HTR-8/SVneo (cell line): ENCODE measurements at regions not wholly inside any gene's neighbourhood (a gene's known extent, or its start where the extent isn't known, plus 50 kb on each side); places are given as distances from the start of the nearest gene placed in this dataset.

Source experiments
- DNase-seq: peaks from one replicate; pipeline ENCODE4 v3.0.0; 2011; ENCODE audit warnings: low spot score, mixed read lengths; ENCODE audit not compliant: insufficient read length
- FAIRE-seq: peaks from 2 replicates; lab custom pipeline; 2011; peaks lifted over from hg19 to GRCh38; lab: Jason Lieb, UNC

DNA sequence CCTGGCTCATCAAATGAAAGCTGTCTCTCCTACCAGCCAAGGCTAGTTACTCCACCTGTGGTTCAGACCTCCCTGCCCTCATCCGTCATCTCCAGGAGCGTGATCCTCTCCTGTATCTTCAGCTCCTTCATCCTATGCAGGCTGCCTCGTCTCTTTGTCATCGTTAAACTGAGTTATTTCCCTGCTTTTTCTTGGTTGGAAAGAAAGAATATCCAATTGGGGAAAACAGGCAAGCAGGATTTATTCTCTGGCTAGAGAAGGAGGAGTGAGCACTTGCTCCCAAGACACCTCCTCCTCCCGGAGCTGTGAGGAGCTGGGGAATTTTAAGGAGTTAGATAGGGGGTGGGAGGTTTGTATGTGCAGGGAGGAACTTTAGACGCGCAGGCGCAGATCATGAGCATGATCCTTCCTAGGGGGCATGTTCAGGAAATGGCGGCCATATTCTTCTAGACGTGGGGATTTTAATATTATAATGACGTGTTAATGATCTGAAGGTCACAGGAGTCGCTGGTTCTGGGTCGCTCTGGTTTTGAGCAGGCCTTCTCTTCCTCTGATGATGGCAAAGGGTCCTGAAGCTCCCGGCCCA is 156.4 kb upstream of the KL start:
- no peak for FAIRE-seq
- no peak for DNase-seq

DNA sequence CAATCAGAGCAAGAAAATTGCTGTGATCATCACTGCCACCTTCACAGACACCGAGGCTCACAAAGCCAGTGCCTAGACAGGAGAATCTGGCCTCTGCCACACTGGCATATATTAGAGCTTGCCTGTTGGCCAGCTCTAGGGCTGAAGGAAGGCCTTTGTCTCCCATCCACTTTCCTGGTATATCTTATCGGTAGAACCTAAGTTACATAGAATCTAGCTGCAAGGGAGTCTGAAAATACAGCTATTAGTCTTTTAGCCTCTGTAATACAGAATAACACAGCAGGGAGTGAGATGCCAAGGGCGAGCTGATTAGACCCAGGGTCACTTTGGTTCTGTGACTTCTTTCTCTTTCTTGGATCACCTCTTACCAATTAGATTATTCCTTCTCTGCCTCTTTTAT is 154.9 kb upstream of the KL start:
- DNase-seq, result no peak
- FAIRE-seq, result no peak

DNA sequence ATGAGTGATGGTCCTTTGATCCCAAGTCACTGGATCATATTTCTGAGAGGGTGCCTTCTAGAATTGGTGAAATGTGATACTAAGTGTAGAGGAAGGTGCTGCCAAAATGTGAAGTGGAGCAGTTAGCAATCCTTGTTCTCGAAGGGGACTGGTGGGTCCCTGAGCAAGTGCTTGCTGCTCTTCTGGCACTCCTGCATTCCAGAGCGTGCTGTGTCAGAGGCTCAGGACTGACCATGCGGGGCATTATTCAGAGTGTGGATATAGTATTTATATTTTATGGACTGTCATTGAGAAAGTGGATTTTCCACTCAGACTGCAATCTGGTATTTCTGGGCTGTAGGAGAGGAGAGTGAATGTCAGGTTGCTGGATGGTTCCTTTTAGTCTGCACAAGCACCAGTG is 152.6 kb upstream of the KL start:
- FAIRE-seq (no peak), DNase-seq (no peak)

GRCh38 chr13:32866921-32867320 is 149.3 kb upstream of the KL start:
- no peak for FAIRE-seq
- no peak for DNase-seq

DNA sequence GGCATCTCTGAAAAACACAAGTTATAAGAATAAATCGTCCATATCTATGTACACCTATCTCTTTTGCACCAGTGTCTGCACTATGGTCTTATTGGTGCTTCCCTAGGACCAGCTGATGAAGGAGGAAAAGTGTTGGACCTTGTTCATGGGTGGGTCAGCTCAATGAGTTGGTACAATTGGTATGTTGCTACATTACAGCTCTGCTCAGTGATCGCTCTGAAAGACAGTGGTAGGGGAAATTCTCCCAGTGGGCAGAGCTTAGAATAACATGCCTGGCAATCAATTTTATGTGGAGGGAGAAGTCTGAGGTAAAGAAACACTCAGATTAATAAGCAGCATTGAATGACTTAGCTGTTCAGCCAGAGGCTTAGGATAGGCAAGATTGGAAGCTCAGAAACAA is 138.7 kb upstream of the KL start:
- FAIRE-seq, result no peak
- DNase-seq, result no peak

DNA sequence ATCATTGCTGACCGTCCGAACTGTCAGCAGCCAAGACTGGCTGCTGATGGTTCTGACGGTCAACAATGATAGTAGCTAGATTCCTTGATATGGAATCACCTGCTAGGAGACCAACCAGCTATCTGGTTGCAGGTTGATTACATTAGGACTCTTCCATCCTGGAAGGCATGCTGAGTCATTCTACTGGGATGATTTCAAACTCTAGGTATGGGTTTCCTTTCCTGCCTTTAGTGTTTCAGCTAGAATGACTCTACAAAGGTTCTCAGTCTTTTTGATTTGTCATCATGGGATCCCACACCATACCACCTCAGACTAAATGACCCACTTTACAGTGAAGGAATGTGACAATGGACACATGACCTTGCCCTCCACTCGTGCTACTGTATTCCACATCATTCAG is 138.1 kb upstream of the KL start:
- DNase-seq (no peak), FAIRE-seq (no peak)

DNA sequence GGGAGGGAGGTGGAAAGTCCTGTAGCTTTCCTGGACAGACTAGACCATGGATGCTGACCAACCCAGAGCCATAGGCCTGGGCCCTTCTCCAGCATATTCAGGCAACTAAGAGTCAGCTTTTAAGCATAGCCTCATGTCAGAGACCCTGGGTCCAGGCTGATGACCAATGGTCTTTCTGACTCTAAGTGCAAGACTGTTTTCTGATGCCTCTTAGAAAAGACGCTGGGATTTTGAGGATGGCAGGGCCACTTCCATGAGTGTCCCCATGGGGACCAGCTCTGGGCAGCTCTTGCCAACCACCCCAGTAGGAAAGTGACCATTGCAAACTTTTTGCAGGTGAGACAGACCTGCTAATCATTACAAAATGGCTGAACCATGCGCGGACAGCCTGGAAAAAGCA is 135.6 kb upstream of the KL start:
- no peak for FAIRE-seq

DNA sequence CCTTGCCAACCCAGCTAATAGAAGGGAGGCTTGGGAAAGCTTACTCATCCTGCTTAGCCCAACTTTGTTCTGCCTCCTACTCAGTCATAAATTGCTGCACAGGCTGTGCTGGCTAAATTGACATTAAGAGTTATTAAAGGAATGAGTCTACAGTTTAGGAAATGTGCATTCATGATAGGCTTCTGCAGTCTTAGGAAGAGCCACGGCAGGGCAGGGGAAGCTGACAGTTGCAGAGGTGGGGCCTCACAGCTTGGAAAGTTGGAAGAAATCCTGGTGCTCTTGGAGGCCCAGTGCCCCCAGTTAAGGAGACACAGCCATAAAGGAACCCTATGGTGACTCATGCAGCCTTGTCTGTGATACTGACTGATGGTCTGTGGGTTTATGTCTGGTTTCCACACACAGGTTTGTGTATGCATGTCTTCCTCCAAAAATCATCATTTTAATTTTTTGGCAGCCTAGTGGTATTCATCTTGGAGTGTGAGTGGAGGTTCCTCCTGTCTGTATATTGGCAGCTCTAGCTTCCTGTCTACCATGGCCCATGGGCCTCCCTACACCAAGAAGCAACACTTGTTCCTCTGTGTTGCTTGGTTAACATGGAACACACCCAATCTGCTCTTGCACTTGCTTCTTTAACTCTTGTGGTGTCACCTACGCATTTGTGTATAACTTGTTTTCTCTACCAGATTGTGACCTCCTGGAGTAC is 135.0 kb upstream of the KL start:
- no peak for DNase-seq

More for the DNA sequence above, 135.6 kb upstream of the KL start:
- no peak for DNase-seq

DNA sequence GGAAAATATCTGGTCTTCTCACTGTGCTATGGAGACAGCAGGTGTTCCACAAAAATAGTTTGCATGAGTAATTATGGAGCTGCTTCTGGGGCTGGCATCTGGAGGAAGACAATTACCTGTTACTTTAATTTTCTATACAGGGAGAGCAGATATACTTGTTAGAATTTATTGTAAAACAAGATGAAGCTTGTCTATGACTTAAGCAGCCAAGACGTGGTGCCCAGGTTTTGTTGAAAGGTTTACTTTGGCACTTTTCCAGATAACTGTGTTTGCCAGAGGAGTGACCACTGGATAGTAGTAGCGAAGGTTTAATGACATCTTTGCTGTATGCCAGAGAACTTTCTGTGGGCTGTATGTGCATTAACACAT is 134.5 kb upstream of the KL start:
- DNase-seq (no peak), FAIRE-seq (no peak)

More for the DNA sequence above, 135.0 kb upstream of the KL start:
- FAIRE-seq, result no peak

DNA sequence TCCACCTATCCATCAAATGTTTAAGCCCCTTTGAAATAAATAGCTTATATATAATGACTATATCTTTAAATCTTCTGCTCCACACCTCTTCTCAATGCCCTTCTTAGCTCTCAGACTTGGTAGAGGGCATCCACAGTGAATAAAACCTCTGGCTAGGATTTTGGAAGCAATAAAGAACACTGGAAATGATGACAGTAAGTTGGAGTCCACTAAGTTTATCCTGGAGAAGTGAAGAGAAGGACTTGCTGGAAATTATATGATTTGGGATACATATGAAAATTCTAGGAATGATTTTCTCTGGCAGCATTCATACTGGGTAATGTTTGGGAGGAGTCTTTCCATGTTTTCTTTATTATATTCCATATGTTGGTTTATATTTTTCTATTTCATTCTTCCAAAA is 133.5 kb upstream of the KL start:
- FAIRE-seq, result no peak
- no peak for DNase-seq

DNA sequence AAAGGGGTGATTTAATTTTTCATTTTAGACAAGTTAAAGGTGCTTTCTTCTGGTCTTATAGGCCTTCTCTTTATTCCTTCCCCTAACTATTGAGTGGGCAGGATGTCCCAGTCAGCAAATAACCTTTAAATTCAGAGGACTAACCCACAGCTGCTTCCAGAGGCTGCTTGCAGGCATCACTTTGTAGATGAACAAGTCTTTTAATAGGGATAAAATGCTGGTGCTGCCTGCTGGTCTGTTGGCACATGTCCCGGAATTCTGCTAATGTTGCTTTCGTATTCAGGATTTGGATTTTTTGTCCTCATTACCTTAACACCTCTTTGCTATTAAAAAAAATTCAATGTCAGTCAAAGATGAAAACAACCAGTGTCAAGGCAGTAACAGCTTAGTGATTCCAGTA is 132.7 kb upstream of the KL start:
- DNase-seq (no peak), FAIRE-seq (no peak)

GRCh38 chr13:32887617-32888016 is 128.6 kb upstream of the KL start:
- FAIRE-seq (no peak), DNase-seq (no peak)

- FAIRE-seq, result no peak
- DNase-seq, result no peak
Observed at GRCh38 chr13:32889986-32890565, 126.1 kb upstream of the KL start.

DNA sequence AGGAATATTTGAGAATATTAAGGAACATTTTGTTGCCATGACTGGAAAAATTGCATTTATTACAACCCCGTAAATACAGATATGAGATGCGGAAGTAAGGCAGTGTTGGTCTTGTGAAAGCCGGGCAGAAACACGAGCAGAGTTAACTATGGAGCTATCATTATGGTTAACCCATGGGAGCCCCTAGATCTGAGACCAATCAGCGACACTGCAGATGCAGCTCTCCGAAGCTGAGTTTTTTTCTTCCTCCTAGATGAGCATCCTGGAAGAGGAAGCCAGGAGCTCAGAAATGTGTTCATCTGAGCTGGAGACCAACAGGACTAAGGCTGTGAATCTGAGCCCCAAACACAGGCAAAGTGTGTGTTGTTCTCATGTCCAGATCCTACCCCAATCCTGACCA is 123.0 kb upstream of the KL start:
- FAIRE-seq, result no peak
- no peak for DNase-seq

DNA sequence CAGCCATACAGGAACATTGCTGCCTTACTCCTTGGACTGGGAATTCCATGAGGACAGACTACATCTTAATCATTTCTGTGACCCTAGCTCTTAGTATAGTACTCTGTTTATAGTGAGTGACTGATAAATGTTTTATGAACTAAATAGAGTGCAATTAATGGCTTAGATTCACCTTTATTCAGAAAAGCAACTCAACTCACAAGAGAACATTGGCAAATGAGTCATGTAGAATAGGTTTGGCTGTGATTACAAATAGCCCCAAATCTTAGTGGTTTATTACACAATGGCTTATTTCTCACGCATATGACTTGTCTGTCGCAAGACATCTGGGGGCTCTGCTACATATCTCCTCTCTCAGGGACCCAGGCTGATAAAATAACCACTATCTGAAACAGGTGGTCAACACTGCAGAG is 121.6 kb upstream of the KL start:
- no peak for DNase-seq

DNA sequence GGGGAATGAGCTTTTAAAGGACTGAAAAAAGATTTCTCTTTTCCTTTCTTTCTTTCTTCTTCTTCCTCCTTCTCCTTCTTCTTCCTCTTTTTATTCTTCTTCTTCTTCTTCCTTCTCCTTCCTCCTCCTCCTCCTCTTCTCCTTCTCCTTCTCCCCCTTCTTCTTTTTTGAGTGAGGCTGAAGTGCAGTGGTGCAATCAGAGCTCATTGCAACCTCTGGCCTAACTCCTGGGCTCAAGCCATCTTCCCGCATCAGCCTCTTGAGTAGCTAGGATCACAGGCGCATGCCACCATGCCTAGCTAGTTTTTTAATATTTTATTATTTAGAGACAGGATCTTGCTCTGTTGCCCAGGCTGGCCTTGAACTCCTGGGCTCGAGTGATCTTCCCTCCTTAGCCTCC is 120.9 kb upstream of the KL start:
- DNase-seq, result no peak
- FAIRE-seq, result no peak

More for the DNA sequence above, 121.6 kb upstream of the KL start:
- FAIRE-seq, result no peak

DNA sequence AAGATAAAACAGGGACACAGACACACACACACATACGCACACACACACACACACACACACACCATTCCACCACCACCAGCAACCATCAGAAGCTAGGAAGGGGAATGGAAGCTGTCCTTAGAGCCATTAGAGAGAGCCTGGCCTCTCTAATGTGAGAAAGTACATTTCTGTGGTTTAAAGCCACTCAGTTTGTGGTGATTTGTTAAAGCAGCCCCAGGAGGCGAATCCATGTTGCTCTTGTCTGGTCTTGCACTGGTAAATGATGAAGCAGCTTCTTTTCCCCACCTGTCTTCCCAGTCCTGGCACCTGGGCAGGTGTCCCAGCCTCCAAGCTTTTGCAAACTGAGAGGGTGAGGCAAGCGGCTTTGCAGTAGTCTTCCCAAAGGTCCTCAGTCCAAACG is 118.9 kb upstream of the KL start:
- no peak for FAIRE-seq

DNA sequence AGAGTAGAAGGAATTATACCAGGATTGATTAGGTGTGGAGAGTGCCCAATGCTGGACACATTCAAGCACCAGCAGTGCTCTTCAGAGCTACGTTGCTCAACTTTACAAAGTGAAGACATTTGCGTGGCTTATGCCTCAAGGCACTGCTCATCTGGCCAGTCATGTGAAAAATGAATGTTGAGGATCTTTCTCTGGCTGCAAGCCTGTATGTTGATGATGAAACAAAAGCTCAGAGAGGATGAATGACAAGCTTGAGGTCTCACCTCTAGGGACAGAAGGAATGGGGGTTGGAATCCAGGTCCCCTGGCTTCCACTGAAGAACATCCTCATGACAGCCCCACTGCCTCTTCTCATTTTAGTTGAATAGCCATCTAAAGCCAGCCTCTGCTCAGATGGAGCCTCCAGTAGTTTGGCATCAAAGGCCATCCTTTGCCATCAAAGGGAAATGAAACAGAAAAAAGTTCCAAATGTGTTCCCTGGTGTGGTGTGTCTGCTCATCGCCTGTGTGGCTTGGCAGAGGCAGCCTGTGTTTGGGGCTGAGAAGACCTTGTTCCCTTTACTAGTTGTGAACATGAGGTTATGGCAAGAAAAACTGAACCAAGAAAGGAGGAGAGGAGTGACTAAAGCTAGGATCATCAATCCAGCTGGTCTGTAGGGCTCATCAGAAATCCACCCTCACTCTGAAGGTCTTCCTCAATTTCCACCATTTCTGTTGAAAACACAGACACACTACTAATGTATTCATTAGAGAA is 114.0 kb upstream of the KL start:
- DNase-seq (no peak), FAIRE-seq (no peak)

More for the DNA sequence above, 118.9 kb upstream of the KL start:
- no peak for DNase-seq

- FAIRE-seq (no peak), DNase-seq (no peak)
Observed at GRCh38 chr13:32902874-32903273, 113.3 kb upstream of the KL start.

GRCh38 chr13:32903720-32904119 is 112.5 kb upstream of the KL start:
- no peak for DNase-seq
- no peak for FAIRE-seq

- DNase-seq, result no peak
- no peak for FAIRE-seq
Observed at GRCh38 chr13:32904266-32904665, 112.0 kb upstream of the KL start.
